GM23248 (cell line): ENCODE measurements at regions not wholly inside any gene's neighbourhood (a gene's known extent, or its start where the extent isn't known, plus 50 kb on each side); places are given as distances from the start of the nearest gene placed in this dataset.

Source experiments
- EZH2 ChIP-seq: fragments of 200-600 bp; sonication (generic); IDR thresholded peaks from 2 replicates; pipeline ENCODE4 v1.6.1; 2018; ENCODE audit warnings: antibody characterized with exemption, mild to moderate bottlenecking; ENCODE audit not compliant: insufficient read depth, poor library complexity, severe bottlenecking
- EZH2phosphoT487 ChIP-seq: fragments of 200-600 bp; sonication (generic); IDR thresholded peaks from 2 replicates; pipeline ENCODE4 v1.6.1; 2018; ENCODE audit warnings: antibody characterized with exemption, moderate library complexity, mild to moderate bottlenecking, low read depth; ENCODE audit not compliant: insufficient read depth

DNA sequence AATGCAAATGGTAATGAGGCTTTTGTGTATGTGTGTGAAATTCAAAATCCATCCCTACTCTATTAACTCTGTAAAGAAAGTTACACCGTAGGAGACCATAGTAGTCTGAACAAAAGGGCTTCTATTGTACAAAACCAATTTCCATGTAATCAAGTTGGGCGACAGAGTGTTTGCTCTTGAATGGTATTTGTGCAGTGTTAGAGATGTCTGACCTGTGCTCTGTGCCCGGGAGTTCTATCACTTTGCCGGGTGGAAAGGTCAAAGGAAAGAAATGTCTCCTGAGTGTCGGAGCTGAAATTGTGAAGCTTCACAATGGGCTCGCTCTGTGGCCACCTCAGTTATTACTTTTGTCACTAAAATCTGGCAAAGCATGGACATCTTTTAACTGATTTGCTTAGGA is 312.0 kb downstream of the SAMD5 start:
- TF ChIP-seq EZH2 (no peak), EZH2phosphoT487 (no peak)
